Erythroblast (primary cell): ENCODE measurements at regions not wholly inside any gene's neighbourhood (a gene's known extent, or its start where the extent isn't known, plus 50 kb on each side); places are given as distances from the start of the nearest gene placed in this dataset.

Source experiments
- GATA1 ChIP-seq: IDR thresholded peaks from 2 replicates; pipeline ENCODE4 v1.6.1; 2011; ENCODE audit warnings: low read depth, mild to moderate bottlenecking, control low read depth, low read length, moderate library complexity
- POLR2A ChIP-seq: IDR thresholded peaks from 2 replicates; pipeline ENCODE4 v1.6.1; 2011; ENCODE audit warnings: mild to moderate bottlenecking, low read length

DNA sequence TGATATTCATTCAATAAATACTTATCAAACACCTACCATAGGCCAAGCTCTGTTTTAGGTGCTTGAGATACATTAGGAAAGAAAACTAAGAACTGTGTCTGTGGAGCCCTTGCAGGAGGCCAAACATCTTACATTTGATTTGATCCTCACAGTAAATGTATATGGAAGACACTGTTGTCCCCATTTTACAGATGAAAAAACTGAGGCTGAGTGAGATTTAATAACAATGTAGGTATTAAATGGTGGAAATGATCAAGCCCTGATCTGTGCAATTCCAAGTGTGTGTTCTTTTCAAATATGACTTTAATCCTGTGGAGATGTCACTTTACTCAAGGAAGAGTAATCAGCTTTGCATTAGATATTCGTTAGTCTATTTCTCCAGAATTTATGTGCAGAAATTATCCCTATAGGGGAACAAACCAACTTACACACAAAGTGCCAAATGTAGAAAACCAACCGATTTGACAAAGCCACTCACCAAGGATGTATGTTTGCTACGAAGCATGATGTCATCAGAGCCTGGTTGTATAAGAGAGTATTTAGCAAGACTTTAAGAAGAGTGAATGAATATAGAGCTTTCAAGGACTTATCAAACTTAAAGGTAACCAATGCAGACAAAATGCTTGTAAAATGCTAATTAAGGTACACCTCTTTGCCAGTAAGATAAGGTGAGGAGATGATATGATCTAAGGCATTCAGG is 153.9 kb upstream of the NFIB start:
- TF ChIP-seq POLR2A (no peak), GATA1 (no peak)
